CD14-positive monocyte (primary cell): ENCODE measurements at regions not wholly inside any gene's neighbourhood (a gene's known extent, or its start where the extent isn't known, plus 50 kb on each side); places are given as distances from the start of the nearest gene placed in this dataset.

Source experiments
- DNase-seq, 3 donors: peaks; one replicate each; pipeline ENCODE4 v3.0.0-alpha.2; 2011 to 2022
- H2AFZ ChIP-seq: 2 replicates; pipeline ENCODE4 v1.6.0; 2012; ENCODE audit warnings: mild to moderate bottlenecking, low read depth, low read length, inconsistent platforms; ENCODE audit not compliant: insufficient read depth, poor library complexity, severe bottlenecking
- H3K27ac ChIP-seq, 2 donors: 1 replicate in 1 of 2; 2 replicates in 1 of 2; pipeline ENCODE4 v1.5.1; 2012 to 2013; ENCODE audit warnings: low read length in 2 of 2, control low read depth in 1 of 2, inconsistent platforms in 1 of 2, low read depth in 1 of 2, mild to moderate bottlenecking in 1 of 2
- H3K27me3 ChIP-seq, 2 donors: one replicate each; pipeline versions ENCODE4 v1.6.0 to v1.6.1; 2011 to 2013; ENCODE audit warnings: low read length in 2 of 2; ENCODE audit not compliant: control insufficient read depth in 2 of 2, insufficient read depth in 2 of 2
- H3K36me3 ChIP-seq, 2 donors: replicated peaks in 1 of 2; 1 replicate in 1 of 2; 2 replicates in 1 of 2; pipeline versions ENCODE4 v1.5.1 to v1.6.1; 2012 to 2013; ENCODE audit warnings: low read length in 2 of 2, control low read depth in 1 of 2, inconsistent platforms in 1 of 2, mild to moderate bottlenecking in 1 of 2; ENCODE audit not compliant: insufficient read depth in 2 of 2, control insufficient read depth in 1 of 2
- H3K4me1 ChIP-seq, 2 donors: 1 replicate in 1 of 2; 2 replicates in 1 of 2; pipeline versions ENCODE4 v1.5.1 to v1.6.1; 2012 to 2013; ENCODE audit warnings: low read length in 2 of 2, control low read depth in 1 of 2, inconsistent platforms in 1 of 2, mild to moderate bottlenecking in 1 of 2, moderate library complexity in 1 of 2; ENCODE audit not compliant: insufficient read depth in 2 of 2, control insufficient read depth in 1 of 2
- H3K4me2 ChIP-seq: replicated peaks from 2 replicates; pipeline ENCODE3; 2012; ENCODE audit warnings: low read length, moderate library complexity, mild to moderate bottlenecking; ENCODE audit not compliant: poor library complexity, severe bottlenecking; ENCODE audit errors: extremely low read depth
- H3K4me3 ChIP-seq, 3 experiments: fragments of 200-600 bp in 1 of 3; sonication (generic) in 1 of 3; replicated peaks in 1 of 3; 1 replicate in 2 of 3; 2 replicates in 1 of 3; pipeline ENCODE4 v1.5.1; 2011 to 2013; ENCODE audit warnings: low read length in 3 of 3, mild to moderate bottlenecking in 3 of 3, control low read depth in 2 of 3, low read depth in 2 of 3, inconsistent platforms in 1 of 3, moderate library complexity in 1 of 3
- H3K79me2 ChIP-seq: 2 replicates; pipeline ENCODE4 v1.6.0; 2012; ENCODE audit warnings: mild to moderate bottlenecking, control low read depth, inconsistent platforms, low read length, moderate library complexity; ENCODE audit not compliant: insufficient read depth
- H3K9ac ChIP-seq: 2 replicates; pipeline ENCODE4 v1.6.0; 2017; ENCODE audit warnings: low read length, mild to moderate bottlenecking; ENCODE audit not compliant: insufficient read depth, poor library complexity, severe bottlenecking
- H3K9me3 ChIP-seq, 2 donors: replicated peaks in 1 of 2; 1 replicate in 1 of 2; 2 replicates in 1 of 2; pipeline versions ENCODE4 v1.5.1 to v1.6.1; 2012 to 2013; ENCODE audit warnings: low read length in 2 of 2, control low read depth in 1 of 2; ENCODE audit not compliant: control insufficient read depth in 1 of 2, insufficient read depth in 1 of 2
- H4K20me1 ChIP-seq: 2 replicates; pipeline ENCODE4 v1.6.0; 2012; ENCODE audit warnings: mild to moderate bottlenecking, low read length, control low read depth, moderate library complexity; ENCODE audit not compliant: insufficient read depth
- H3K27ac Mint-ChIP-seq, 7 donors: one replicate each; pipeline ENCODE4 v1.8.0; 2020; ENCODE audit warnings: mild to moderate bottlenecking in 7 of 7, mixed read lengths in 7 of 7, moderate library complexity in 6 of 7, inconsistent platforms in 2 of 7
- H3K27me3 Mint-ChIP-seq, 3 donors: one replicate each; pipeline ENCODE4 v1.8.0; 2021 to 2022; ENCODE audit warnings: low read depth in 3 of 3, mild to moderate bottlenecking in 3 of 3, mixed read lengths in 3 of 3, moderate library complexity in 3 of 3, inconsistent platforms in 1 of 3
- H3K36me3 Mint-ChIP-seq, 2 donors: one replicate each; pipeline ENCODE4 v1.8.0; 2020; ENCODE audit warnings: mixed read lengths in 2 of 2, inconsistent platforms in 1 of 2, mild to moderate bottlenecking in 1 of 2
- H3K4me1 Mint-ChIP-seq: one replicate; pipeline ENCODE4 v1.8.0; 2020; ENCODE audit warnings: mild to moderate bottlenecking, mixed read lengths
- H3K4me3 Mint-ChIP-seq, 2 donors: one replicate each; pipeline ENCODE4 v1.8.0; 2020; ENCODE audit warnings: mild to moderate bottlenecking in 2 of 2, mixed read lengths in 2 of 2, moderate library complexity in 1 of 2
- H3K9me3 Mint-ChIP-seq, 7 donors: one replicate each; pipeline ENCODE4 v1.8.0; 2020 to 2022; ENCODE audit warnings: mixed read lengths in 7 of 7, mild to moderate bottlenecking in 6 of 7, moderate library complexity in 6 of 7, inconsistent platforms in 2 of 7
- CTCF ChIP-seq: fragments of 200-600 bp; IDR thresholded peaks from one replicate; pipeline ENCODE4 v1.8.0; 2022; ENCODE audit warnings: antibody characterized with exemption, mild to moderate bottlenecking
- WGBS: methylation state at CpG from one replicate; pipeline ENCODE4 v1.1.5; 2013; ENCODE audit warnings: missing lambda C conversion rate; ENCODE audit not compliant: insufficient coverage; 5-methylcytosine and 5-hydroxymethylcytosine counted together
- intact Hi-C, 2 donors: fragments of 100-400 bp; cut with micrococcal nuclease; formaldehyde crosslinking; loops; one replicate each; pipeline versions ENCODE4 v1.15.0 to v1.15.1; 2023

DNA sequence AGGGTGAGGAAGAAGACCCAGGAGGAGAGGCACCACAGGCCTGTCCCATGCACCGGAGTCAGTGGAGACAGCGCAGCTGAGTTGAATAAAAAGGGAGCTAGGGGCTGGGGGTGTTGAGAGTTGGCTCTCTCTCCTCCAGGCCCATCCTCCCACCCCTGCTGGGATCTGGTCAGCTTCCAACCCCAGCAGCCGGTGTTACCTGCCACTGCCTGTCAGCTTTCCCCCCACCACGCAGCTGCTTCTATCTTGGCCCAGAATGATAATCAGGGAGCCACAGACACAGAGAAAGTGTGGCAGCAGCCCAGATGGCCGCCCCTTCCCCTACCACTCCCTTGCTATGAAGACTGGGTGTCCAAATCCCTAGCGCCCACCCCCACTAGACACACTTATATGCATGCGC lies 120.6 kb upstream of the RPL38 start:
- Histone ChIP-seq H4K20me1 (no peaks in the 10 kb centered on the region), H3K27ac (no peak overlapping the region), H3K4me3 (no peak overlapping the region), H3K4me1 (no peaks in the 10 kb centered on the region), H3K9me3 (peaks cover 5 to 10% of the 10 kb centered on the region in 2 donors), H3K79me2 (no peaks in the 10 kb centered on the region), H3K36me3 (no peaks in the 10 kb centered on the region), H3K4me2 (no peak overlapping the region), H2AFZ (no peak overlapping the region), H3K27me3 (no peaks in the 10 kb centered on the region), H3K9ac (no peak overlapping the region)
- DNase-seq = no peak
- H3K4me1 Mint-ChIP-seq = no peaks in the 10 kb centered on the region
- intact Hi-C loops = no loop called here
- peaks cover 9 to 17% (median 11%) of the 10 kb centered on the region in 7 donors for H3K9me3 Mint-ChIP-seq
- H3K4me3 Mint-ChIP-seq = no peak overlapping the region
- TF ChIP-seq CTCF = no peak
- no peak overlapping the region for H3K27ac Mint-ChIP-seq
- no peaks in the 10 kb centered on the region for H3K36me3 Mint-ChIP-seq
- WGBS = 67% methylated on average over 4 of the region's 7 CpGs
- peaks cover 2 to 32% (median 5%) of the 10 kb centered on the region in 3 donors for H3K27me3 Mint-ChIP-seq

DNA sequence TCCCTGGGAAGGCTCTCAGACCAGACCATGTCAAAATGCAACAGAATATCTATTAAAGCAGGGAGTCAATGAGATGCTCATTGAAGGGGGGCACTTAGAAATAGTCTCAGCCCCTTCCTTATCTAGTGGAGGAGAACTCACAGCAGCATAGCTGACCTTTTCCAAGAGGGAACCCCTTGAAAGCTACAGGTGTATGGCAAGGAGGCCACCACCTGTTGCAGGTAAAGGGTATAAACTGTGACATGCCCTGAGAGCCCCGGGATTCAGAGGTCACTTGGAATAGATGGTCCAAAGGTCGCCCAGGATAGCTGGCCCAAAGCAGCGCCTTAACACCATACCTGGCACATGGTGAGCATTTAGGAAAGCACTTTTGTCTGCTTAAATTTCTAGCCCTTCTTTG lies 120.2 kb upstream of the RPL38 start:
- Histone ChIP-seq H3K4me1 (no peaks in the 10 kb centered on the region), H3K4me2 (no peak overlapping the region), H3K79me2 (no peaks in the 10 kb centered on the region), H3K9me3 (peaks cover 5 to 10% of the 10 kb centered on the region in 2 donors), H3K27me3 (no peaks in the 10 kb centered on the region), H2AFZ (no peak overlapping the region), H3K9ac (no peak overlapping the region), H3K4me3 (no peak overlapping the region), H3K36me3 (no peaks in the 10 kb centered on the region), H3K27ac (no peak overlapping the region), H4K20me1 (no peaks in the 10 kb centered on the region)
- Mint-ChIP-seq H3K36me3 (no peaks in the 10 kb centered on the region), H3K27me3 (peaks cover 2 to 33% (median 5%) of the 10 kb centered on the region in 3 donors), H3K9me3 (peaks cover 9 to 17% (median 11%) of the 10 kb centered on the region in 7 donors), H3K27ac (no peak overlapping the region), H3K4me3 (no peak overlapping the region), H3K4me1 (no peaks in the 10 kb centered on the region)
- intact Hi-C loops = no loop called here
- no peak for TF ChIP-seq CTCF
- no peak for DNase-seq
- WGBS = 91% methylated on average over 3 of the region's 3 CpGs
